NOMO-1 treated with DMSO at 0.1 percent for 48 hours (cell line): ENCODE measurements at regions not wholly inside any gene's neighbourhood (a gene's known extent, or its start where the extent isn't known, plus 50 kb on each side); places are given as distances from the start of the nearest gene placed in this dataset.

Experiments
- DNase-seq: peaks from one replicate; lab custom pipeline; 2025; ENCODE audit not compliant: unreplicated experiment; lab: John Stamatoyannopoulos, UW

DNA sequence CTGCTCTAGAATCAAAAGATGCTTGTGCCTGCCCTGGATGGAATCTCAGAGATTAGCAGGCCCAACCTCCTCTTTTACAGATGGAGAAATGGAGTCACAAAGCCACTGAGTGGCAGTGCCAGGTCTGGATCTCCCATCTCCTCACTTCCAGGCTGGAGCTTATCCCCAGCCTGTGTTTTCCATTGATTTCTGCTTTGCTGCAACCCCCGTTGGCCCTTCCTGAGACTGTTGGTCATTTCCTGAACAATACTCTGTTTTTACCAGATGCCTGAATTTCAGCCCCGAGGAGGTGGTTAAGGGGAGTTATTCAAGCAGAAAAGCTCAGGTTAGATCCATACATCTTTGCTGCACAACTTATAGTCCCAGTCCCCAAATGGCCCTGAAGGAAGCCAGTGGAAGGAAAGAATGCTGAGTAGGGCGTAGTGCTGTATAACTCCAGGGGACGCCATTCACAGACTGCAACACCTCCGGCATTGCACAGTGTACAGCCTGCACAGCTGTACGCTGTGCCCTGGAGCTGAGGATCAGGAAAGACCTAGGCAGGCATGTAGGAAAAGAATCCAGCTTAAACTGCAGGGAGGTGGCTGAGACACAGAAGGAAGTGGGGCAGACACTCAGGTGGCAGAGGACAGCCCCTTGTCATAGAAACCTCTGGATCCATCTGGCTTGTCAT, 77.5 kb downstream of the RPLP1 start:
- DNase-seq: no peak

DNA sequence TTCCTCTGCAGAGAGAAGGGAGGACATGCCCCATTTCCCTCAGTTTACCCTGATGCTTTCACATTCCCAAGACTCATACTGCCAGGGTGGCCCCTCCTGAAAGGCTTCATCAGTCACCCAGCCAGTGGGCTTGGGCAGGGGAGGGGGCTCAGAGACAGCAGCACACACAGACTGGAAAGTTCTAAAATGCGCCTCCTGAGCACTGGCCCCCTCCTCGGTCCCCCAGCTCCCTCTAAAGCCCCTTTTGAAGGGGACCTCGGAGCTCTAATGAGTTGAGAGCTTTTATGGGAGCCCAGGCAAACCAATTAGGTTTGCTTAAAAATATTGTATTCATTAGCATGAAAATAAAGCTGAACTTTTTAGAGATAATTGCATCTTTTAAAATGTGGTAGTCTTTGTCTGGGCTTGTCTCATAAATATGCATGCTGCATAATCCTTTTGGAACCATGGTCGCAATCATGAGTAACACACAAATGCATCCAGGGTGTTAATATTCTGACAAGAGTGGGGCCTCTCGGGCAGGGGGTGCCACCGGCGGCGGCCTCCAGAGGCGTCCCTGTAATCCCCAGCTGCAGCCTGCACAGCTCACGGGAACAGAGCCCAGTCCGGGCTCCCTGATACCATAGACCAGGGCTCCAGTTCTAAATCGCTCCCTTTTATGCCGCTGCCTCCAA, 78.5 kb downstream of the RPLP1 start:
- DNase-seq: no peak

DNA sequence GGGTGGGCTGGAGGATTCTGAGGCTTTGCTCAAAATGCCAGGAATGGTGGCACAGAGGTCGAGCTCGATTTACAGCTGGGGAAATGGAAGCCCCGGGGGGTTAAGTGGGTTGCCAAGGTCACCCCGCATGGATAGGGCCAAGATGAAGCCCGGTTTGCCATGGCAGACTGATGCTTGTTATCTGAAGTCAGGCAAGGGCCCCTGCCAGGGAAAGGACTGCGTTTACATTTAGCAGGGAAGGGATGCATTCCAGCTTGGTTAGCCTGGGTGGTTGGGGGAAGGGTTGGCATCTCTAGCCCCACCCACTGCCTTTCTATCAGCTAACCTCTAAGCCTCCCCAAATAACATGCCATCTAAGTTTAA, 79.0 kb downstream of the RPLP1 start:
- DNase-seq: no peak

DNA sequence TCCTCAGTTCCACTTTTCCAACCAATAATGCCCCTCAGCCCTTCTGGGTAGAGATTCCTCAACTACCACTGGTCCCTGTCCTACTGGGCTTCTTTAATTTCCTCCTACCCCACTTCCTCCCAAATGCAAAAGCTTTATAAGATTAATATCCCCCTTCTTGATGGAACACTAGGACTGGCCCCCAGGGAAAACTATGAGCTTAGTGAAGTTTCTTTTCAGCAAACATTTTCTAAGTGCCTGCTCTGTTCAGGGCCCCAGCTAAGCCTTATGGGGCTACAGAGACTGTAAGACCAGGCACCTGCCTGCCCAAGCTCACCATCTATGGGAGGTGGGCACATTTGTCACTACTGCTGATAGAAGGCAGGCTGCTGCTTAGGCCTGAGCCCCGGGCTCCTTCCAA, 79.4 kb downstream of the RPLP1 start:
- DNase-seq: no peak

DNA sequence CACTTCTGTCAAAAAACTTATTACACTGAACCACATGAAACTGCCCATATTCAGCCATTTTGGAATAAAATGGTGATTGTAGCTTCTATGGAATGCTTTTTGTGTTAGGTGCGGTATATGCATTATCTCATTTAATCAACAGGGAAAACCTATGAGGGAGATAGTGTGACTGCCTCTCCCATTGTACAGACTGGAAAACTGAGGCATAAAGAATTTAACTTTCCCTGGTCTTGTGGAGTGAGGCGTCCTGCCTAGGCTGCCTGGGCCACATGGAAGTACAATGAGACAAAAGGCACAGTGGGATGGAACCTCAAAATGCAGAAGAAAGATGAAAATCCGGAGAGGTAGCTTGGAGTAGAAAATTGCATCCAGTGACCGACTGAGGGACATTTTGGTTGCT, 80.2 kb downstream of the RPLP1 start:
- DNase-seq: no peak

DNA sequence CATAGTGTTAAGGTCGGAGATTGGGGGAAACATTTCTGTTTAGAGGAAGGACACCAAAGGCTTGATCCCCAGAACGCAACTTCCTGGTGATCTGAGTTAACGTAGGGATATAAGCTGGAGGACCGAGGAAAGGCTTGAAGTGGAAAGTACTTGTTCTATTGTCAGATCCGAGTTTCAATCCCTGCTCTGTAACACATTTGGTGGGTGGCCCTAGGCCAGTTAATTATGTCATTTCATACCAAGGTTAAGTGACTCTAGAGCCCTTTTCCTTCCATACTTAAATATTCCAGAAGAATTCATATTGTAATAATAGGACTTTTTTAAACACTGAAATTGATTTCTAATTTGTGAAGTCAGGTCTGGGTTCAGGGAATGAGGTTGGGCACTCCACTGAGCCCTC, 80.9 kb downstream of the RPLP1 start:
- DNase-seq: no peak

DNA sequence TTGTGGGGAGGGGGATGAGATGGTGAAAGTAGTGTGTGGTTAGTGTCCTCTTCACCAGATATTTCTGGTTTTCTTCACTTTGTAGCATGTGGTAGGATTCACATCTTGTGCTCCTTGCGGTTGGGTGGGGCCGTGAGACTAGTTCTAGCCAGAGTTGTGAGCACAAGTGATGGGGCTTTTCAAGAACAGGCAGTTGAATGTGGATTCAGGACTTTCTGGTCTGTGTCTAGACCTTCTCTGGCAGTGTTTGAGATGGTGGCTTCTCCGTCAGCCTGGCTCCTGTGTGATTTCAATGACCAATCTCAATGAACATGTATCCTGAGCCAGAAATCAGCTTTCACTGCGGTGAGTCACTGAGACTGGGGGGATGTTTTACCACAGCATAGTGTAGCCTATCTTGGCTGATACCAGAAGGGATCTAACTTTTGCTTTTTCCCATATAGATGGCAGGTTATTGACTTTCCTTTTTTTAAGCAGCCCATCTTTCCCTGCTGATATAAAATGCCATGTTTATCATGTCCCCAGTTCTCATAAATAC, 82.6 kb downstream of the RPLP1 start:
- DNase-seq: no peak

DNA sequence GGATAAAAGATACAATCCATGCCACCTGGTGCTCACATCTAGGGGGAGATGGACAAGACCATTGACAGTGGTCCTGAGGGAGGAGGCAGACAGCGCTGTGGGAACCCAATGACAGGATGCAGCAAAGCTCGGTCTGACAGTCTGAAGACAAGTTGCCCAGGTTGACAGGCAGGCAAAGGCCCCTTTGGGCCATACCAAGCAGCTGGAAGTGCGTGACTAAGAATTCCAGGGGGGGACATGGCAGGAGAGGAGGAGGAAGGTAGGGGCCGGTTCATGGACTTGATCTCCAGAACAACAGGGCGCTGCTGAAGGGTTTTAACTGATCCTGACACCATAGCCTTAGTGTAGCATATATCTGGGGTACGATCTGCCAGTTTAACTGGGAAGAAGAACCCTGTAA, 83.4 kb downstream of the RPLP1 start:
- DNase-seq: no peak

DNA sequence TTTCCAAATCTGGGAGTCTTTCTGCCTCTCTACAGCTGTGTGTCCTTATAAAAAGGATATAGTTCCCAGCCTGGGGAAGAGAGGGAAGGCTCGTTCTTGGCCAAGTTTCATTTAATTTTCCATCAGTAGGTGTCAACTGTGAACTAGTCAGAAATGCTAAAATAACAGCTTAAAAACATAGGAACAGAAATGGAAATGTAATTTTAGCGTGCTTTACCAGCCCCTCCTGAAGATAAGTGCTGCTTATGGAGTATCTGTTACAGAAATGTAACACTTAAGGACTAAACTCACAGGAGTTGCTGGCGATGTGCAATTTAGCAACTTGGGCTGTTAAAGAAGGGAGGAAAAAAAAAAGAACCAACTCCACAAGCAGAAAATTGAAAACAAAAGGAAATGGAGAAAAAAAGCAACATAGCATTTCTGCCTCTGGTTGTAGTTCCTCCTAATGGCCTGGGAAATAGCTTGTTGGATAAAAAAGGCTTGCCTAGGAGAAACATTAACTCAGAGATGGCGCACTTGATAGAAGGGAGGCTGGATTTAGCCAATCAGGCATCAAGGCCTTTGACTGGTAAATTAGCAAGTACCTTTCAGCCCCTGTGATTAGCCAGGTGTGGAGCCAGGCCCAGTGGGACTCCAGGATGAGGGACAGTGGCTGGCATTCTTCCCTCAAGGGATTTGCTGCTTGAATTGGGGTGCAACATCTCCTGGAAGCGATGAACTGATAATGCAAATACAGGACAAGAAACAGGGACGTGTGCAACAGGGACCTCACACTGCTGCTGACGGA, 84.3 kb downstream of the RPLP1 start:
- no peak for DNase-seq

DNA sequence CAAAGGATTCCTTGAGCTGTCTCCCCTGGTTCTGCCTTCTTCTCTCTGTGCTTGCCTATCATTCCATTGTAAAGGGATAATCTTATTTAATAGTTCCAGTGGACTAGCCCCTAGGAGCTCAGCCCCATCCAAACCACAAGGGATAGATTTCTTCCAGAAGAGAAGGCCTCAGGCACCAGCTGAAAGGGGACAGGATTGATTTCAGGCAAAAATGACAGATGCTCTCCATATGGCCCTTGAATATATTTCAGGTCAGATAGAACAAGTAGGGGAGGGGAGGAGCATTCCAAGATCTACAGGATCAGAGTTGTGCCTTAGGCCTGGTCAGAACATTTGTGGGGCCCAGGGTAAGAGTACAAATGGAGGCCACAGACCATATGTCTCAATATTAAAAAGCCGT, 85.3 kb downstream of the RPLP1 start:
- DNase-seq: no peak

DNA sequence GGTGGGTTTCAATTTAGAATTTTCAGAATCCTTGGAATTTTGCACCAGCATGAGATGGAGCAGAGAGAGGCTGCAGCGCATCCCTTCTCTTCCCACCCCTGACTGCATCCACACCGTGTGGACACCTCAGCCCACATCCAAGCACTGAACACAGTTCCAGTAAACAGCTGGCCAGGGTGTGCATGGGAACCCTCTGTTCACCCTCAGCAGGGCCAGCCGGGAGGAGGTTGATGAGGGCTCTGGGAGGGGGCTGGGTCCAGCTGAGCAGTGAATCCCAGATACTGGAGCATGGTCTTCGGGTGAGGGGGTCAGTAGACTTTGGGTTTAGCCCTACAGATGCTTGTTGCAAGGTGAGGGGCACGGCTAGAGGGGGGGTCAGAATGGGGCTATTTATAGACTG, 85.8 kb downstream of the RPLP1 start:
- no peak for DNase-seq

DNA sequence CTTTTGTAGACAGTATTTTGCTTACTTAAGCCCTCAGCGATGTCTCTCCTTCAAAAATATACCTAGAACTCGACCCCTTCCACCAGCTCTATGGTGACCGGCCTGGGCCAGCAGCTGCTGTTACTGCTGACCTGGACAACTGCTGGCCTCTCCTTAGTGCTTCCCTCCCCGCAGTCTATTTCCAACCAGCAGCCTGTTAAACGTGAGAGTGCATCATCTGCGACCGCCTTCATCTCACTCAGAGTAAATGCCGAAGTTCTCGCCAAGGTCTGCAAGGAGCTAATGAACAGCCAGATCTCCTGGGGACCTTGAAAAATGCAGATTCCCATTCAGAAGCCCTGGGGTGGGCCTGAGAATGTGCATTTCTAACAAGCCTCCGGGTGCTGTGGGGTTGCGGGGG, 86.7 kb downstream of the RPLP1 start:
- DNase-seq: no peak

DNA sequence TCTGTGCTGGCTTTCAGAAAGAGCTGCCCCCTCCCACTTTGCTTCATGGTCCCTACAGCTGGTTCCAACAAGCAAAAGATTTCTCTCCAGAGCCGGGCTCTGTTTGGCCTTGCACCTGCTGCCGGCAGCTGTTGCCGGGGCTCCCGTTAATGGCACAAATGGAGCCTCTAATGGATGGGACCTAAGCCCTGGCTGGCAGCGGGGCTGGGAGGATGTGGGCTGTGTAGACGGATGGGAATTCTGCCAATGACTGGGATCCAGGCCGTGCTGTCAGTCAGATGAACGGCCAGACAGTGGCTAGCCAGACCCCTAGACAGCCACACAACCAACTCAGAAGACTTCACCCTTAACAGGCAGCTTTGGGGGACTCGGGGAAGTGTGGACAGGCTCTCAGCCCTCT, 88.0 kb downstream of the RPLP1 start:
- no peak for DNase-seq

DNA sequence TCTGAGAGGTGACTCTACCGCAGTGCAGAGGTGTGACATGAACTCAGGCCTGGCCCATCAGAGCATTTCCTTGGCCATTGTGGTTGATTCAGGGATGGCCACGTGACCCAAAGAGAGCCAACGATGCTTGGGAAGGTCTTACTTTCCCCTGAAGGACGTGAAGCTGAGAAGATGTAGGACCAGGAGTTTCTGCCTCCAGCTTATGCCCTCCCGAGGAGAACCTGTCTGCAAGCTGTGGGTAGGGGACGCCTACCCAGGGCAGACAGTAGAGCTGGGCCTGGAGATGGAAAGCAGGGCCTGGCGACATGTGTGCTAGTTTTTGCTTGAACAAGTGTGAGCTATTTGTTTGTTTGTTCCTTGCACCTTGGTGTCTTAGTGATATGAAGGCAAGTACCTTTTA, 89.4 kb downstream of the RPLP1 start:
- DNase-seq: no peak

DNA sequence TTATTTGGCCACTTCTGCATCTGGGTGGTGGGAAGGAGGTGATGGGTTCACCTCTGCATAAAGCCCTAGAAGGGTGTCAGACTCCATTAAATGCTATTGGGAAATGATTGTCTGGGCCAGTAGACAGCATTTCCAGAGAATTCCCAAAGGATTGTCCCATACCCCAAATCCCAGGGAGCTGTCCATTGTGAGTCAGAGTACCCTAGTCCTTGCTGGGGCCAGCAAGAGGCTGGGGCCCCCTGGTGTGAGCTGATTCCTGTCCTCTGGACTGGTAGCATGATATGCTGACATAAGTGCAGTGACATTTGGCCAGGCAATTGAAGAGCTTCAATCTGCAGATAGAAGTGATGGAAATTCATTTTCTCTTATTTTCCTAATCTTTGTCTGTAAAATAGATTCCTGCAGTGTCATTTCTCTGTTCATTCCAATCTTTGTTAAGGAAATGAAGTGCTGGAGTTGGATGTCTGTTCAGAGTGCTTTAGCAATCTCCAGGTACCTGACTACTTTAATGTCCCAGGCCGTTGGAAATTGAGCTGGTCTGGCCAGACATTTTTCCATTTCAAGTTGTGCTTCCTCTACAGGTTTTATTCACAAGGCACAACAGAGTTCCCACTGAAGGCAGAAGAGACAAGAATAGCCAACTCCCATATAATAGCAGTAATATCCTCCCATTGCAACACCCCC, 91.2 kb downstream of the RPLP1 start:
- DNase-seq: no peak

DNA sequence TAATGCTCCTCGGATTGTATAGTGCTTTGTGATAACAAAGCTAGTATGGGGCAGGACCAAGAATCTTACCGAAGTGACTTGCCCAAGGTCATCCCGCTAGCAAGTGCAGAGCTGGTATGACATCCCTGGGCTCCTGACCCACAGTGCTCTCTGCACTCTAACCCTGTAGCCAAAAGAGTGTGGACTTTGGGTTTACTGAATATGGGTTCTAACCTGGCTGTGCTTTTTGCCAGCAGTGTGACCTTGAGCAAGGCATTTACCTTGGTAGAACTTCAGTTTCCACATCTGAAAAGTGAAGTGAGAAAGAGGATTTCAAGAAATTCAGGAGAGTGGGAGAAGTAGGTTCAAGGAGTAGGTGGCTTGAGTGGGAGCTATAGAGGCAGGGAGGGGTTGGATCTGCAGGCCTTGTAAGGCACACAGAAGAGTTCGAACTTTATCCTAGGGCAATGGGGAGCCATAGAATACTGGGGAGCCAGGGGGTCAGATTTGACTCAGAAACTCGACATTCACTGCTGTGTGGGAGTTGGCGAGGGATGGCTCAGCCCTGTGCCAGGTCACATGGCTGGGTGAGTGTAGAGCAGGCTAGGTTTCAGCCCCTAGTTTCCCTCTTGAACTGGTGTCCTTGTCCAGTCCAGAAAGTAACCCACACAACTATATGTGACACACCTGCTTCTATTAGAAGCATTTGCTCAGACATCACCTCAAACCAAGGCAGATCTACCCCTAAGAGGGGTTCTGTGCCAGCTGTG, 91.9 kb downstream of the RPLP1 start:
- no peak for DNase-seq

DNA sequence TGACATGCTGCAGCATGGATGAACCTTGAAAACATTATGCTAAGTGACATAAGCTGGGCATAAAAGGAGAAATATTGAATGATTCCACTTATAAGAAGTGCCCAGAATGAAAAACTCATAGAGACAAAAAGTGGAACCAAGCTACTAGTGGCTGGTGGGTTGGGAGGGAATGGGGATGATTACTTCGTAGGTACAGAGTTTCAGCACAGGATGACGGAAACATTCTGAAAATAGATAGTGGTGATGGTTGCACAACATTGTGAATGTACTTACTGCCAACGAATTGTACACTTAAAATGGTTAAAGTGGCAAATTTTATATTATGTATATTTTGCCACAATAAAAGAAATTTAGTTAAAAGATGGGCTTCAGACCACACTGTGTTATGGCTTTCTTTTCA, 93.6 kb downstream of the RPLP1 start:
- peak; percentile 85 for DNase-seq

DNA sequence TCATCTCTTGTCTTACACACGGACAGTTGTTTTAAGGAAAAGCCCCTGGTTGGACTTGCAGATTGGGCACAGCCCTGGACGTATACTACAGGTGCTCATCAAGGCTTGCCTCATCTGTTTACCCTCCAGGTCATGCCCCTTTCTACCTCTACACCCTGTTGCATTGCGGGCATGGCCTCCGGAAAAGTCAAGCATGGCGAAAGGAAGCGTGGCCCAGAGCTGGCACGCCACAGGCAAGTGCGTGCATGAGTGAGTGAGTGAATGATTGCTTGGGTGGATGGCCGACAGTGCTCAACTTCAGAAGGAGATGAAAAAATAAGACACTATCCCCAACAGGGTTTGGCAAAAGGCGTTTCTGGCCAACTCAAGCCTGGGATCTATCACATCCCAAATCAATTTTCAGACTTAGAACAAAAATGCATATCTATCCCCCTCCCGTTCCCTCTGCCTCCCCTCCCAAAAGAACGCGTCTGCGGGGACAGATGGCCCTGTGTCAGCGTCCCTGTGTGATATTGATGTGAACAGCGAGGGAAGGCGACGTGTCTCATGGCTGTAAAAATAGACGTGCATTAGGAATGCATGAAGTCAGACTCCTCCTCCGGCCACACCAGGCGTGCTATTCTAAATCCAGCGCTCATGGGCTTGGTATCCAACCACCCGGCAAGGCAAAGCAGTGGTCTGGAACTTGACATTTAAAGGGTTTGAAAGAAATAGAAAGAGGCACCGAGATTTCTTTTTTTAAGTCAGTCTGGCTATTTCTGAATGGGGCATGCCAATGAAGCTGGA, 96.0 kb downstream of the RPLP1 start:
- DNase-seq: no peak

DNA sequence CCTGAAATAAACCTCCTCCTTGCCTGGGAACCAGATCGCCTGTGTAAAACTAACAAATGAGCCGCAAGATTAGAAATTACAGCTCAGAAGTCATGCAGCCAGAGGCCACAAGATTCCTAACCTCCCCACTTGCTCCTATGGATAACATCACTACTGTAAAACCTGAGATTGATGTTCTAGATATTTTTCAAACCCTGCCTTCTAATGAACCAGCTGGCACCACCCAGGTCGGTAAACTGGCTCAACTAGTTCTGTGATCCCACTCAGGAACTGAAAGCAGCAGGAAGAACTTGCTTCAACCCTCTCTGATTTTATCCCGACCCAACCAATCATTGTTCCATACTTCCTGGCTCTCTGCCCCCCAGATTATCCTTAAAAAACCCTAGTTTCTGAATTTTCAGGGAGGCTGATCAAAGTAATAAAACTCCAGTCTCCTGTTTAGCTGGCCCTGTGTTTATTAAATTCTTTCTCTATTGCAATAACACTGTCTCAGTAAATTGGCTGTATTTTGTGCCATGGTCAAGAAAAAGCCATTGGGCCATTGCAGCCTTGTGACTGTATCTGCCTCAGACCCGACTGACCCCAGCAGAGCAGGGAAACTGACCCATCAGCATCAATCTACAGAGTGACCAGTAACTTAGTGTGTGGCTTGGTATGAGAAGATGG, 98.9 kb downstream of the RPLP1 start:
- no peak for DNase-seq
